GM12874 (cell line): ENCODE measurements at regions not wholly inside any gene's neighbourhood (a gene's known extent, or its start where the extent isn't known, plus 50 kb on each side); places are given as distances from the start of the nearest gene placed in this dataset.

ENCODE experiments used
- CTCF ChIP-seq: IDR thresholded peaks from 2 replicates; pipeline ENCODE4 v1.5.1; 2011; ENCODE audit warnings: low read depth, mild to moderate bottlenecking, control low read depth, low read length, moderate library complexity; ENCODE audit not compliant: insufficient read depth

DNA sequence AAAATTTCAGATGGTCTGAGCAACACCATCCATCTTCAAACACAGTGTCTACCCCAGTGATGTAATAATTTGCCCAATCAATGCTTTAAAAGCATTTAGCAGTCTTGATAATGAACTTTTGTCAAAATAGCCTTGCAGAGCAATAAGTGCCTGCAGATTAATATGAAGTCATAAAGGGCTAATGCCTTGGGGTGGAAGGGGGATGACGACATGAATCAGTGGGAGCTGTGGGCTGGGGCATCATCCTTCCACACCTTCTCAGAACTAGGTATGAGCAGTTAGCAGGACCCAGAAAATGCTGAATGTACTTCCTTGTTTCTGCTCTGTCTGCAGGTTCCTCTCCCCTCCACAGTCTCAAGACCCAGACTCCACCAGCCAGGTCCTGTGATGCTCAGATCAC lies 166.2 kb upstream of the MAFB start:
- no peak for TF ChIP-seq CTCF

GRCh38 chr20:40856653-40857052 lies 167.6 kb upstream of the MAFB start:
- no peak for TF ChIP-seq CTCF

DNA sequence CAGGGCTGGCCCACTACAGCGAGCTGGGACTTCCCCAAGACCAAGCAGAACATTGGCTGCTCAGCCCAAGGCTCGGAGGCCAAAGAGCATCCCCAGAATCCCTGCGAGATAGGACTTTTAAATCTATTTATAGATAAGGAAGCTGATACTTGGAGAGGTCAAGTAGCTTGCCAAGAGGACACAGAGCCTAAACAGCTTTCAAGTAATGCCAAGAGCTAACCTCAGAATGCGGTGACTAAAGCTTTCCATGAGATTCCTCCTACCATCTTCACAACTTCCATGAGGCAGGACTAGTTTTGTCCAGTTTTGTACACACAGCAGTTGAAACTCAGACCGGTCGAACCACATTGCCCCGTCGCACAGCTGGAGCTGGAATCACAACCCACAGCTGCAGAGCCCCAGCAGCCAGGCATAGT lies 168.1 kb upstream of the TOP1 start:
- TF ChIP-seq CTCF: no peak

DNA sequence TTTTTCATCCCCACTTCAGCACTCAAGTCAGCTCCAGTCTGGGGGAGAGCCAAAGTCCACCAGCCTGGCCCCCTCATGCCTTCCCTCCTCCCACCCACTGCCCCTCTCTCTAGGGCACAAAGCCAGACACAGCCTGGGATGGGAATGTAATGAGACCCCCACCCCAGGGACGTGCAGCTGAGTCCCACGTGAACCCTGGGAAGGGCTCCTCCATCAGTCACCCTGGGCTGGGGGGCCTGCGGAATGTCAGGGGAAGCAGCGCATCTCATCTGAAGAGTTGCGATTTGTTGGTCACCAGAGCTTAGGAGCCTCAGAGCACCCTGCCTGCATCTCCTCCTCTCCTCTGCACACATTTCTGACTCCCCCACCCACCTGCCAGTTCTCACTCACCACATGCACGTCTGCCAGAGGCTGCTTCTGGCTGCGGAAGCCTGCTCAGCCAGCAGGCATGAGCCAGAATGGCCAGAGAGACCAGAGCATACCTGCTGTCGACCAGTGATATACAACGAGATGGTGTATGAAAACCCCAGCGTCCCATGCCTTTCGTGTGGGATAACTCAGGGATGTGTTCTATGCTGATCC lies 167.1 kb upstream of the TOP1 start:
- no peak for TF ChIP-seq CTCF

DNA sequence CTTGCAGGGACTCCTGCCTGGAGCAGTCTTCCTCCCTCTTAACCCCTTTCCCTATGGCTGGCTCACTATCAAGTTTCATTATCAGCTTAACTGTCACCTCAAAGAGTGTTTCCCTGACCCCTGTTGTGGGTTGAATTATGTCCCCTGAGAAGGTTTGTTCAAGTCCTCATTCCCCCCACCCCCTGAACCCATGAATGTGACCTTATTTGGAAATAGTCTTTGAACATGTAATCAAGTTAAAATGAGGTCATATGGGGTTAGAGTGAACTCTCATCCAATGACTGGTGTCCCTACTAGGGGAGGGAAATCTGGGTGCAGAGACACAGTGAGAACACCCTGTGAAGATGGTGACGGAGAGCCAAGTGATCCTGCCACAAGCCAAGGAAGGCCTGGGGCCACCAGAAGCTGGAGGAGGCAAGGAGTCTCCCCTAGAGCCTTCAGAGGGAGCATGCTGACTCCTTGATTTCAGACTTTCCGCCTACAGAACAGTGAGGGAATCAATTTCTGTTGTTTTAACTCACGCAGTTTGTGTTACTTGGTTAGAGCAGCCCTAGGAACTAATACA lies 165.2 kb upstream of the TOP1 start:
- TF ChIP-seq CTCF: no peak

GRCh38 chr20:40864470-40864869 lies 164.2 kb upstream of the TOP1 start:
- no peak for TF ChIP-seq CTCF

GRCh38 chr20:40865095-40865494 lies 163.5 kb upstream of the TOP1 start:
- TF ChIP-seq CTCF: no peak
